GM21447 (cell line): ENCODE measurements at regions not wholly inside any gene's neighbourhood (a gene's known extent, or its start where the extent isn't known, plus 50 kb on each side); places are given as distances from the start of the nearest gene placed in this dataset.

Experiments used
- ATAC-seq: cut with Tn5 transposase; IDR thresholded peaks from one replicate; pipeline ENCODE4 v1.9.1; 2021; ENCODE audit not compliant: unreplicated experiment

- ATAC-seq = no peak
These were observed 1020.6 kb downstream of the XPNPEP1 start for GRCh38 chr10:108902619-108903285.

GRCh38 chr10:108901781-108902618, 1021.3 kb downstream of the XPNPEP1 start:
- no peak for ATAC-seq

DNA sequence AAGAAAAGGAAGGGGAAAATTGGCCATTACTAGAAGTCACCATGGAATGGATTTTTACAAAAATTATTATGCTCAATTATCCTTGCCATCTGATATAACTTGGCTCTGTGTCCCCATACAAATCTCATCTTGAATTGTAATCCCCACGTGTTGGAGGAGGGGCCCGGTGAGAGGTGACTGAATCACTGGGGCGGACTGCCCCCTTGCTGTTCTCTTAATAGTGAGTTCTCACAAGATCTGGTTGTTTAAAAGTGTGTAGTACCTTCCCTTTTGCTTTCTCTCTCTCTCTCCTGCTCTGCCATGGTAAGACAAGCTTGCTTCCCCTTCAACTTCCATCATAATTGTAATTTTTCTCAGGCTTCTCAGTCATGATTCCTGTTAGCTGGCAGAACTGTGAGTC, 1023.6 kb downstream of the XPNPEP1 start:
- no peak for ATAC-seq

DNA sequence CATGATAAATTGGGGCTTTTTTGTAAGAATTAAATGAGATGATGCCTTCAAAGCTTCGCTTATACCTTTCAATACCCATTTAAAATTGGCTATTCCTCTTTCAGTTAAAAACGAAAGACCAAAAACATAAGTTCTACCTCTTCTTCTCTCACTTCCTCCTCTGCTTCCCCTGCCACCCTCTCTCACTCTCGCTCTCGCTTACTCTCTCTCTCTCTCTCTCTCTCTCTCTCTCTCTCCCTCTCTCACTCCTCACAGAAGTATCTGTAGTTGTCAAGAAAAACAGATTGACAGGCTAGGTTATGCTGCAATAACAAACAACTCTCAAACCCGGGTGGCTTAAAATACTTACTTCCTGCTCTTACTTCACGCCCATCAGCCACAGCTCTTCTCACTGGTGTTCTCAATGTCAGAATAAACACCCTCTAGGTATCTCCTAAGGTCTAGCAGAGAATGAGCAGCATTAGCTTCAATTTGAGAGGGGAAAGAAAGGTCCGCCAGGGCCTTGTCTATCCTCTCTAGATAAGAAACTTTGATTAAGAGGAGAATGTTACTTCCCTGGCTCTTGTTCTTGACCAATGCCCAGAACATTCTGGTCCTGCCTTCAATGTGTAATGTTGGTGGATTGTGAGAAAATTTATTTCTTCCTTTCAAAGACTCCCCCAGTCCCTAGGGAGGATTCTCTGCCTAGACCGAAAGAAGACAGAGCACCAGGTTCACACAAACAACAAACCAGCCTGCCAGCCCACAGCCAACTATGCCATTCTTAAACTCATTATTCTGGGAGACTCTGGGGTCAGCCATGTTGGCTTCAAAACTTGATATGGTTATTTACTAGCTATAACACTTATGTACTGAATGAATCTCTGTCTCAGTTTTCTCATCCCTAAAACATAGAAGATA, 1028.7 kb downstream of the XPNPEP1 start:
- ATAC-seq = peak; percentile 96

GRCh38 chr10:108877095-108877561, 1046.2 kb downstream of the XPNPEP1 start:
- ATAC-seq = no peak

DNA sequence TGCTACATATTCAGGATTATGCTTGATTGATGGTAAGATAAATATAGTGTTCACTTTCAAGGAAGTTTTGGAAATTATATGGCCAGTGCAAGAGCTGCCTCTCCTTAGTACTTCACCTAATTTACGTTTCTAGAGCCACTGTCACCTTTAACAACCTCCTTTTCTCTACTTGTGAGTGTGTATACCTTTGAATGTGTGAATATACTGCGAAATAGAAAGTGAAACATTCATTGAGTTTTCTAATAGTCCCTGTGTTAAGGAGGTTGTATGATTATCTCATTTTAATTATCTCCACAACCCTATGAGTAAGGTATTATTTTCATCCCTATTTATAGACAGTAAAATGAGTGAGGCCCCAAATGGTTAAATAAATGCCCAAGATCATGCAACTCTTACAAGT, 1050.5 kb downstream of the XPNPEP1 start:
- ATAC-seq = no peak

DNA sequence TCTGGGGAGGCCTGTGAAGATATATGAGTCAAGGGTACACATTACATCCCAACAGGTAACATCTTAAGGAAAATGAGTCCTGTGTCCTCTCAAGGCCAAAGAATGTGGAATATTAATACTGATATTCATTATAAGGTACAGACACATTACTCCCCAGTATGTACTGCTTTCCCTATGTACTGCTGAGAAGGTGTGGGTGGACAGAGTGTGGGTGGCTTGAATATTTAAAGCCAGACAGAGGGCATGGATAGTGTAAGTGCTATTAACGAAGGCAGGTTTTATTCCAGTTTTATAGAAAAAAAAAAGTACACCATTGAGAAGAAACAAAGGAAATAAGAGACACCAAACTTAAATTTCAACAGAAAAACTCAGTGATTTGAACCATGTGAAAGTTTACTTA, 1054.4 kb downstream of the XPNPEP1 start:
- no peak for ATAC-seq

- no peak for ATAC-seq
These were observed 1060.5 kb downstream of the XPNPEP1 start for GRCh38 chr10:108862676-108863350.

DNA sequence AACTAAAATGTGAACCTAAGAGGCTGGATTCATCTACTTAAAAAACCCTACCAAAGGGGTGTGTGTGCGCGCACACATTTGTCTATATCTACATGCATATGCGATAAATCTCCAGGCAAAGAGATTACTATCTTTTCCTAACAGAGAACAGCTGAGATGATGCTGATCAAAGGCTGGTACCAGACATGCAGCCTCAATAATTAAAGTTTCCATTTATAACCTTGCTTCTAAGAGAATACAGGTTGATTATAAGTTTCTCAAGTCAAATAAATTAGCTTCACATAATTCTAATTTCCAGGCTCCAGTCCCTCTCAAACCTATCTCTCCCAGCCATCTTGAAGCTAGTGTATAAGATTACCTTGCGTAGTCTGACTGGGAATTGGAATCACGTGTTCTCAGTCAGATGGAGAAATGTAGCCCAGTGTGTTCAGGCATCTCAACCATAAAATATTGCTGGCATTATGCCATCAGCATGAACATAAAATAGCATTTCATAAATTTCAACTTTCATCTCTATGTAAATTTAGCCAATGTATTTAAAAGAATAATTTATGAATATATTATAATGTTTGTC, 1062.0 kb downstream of the XPNPEP1 start:
- no peak for ATAC-seq

DNA sequence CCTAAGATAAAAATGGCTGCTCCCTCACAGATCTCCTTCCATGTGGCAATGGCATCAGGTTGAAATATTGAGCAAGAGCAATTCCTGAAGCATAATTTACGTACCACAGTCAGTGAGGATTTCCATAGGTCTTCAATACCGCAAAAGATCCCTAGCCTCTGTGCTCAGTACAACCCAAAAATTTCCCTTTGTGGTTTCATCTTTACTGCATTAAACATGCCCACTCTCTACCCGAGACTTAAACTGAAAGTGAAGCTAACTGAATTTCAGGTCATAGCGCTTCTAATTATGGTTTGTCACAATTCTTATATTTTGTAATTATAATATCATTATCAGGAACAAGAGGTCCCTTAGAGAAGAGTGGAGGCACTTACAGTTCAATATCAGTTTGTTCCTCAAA, 1071.1 kb downstream of the XPNPEP1 start:
- ATAC-seq = peak; percentile 82

GRCh38 chr10:108850138-108850854, 1073.0 kb downstream of the XPNPEP1 start:
- peak; percentile 84 for ATAC-seq

- ATAC-seq = no peak
These were observed 1073.6 kb downstream of the XPNPEP1 start for GRCh38 chr10:108849688-108850087.

DNA sequence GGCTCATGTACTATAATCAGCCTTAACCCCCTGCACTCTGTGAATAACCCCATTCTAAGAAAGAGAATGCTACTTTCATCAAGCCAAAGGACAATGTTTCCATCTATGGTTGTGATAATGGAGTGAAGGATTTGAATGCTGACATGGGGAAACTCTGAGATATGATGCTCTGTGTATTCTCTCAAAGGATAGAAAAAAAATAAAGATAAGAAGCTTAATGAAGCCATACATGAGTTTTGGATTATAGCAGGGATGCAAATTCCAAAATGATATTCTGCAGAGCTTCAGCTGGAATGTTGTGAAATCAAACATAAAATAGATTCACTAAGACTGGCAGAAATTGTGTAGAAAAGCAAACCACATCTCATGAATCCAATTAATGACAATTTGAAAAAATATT, 1074.1 kb downstream of the XPNPEP1 start:
- no peak for ATAC-seq

DNA sequence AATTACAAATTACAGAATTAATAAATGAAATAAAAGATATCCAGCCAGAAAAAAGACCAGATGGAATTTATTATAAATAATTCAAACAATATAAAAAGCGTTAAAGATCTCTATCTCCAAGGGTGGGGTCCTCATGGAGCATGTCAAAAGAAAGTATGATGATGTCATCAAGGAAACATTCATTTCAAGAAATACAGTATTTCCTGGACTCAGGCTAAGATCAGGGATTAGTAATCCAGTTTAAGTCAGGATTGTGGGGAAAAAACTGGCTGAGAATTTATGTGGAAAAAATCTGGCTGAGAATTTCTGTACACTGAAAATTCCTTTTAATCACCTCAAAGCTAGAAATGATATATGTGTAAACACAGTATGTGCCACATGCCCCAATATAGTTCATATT, 1075.3 kb downstream of the XPNPEP1 start:
- ATAC-seq = no peak

DNA sequence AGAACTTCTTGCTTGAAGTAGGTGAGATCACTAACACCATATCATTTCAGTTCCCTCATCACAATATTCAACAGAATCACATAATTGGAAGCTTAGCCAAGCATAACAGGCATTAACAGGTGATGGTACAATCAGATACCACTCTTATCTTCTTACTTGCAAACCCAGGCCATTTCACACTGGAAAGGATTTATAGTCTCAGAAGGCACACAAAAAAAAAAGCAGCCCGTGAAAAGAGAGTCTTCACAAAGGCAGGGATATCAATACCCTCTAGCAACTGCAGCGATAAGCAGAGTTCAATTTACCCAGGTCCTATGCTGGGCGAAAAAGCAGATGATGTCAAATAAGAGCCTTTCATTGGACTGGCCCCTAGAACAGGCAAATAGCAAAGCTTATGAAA, 1082.4 kb downstream of the XPNPEP1 start:
- no peak for ATAC-seq

GRCh38 chr10:108836362-108836761, 1086.9 kb downstream of the XPNPEP1 start:
- ATAC-seq = no peak

- ATAC-seq = no peak
These were observed 1101.3 kb downstream of the XPNPEP1 start for GRCh38 chr10:108822026-108822425.

GRCh38 chr10:108819302-108819701, 1104.0 kb downstream of the XPNPEP1 start:
- ATAC-seq = no peak

- no peak for ATAC-seq
These were observed 1105.7 kb downstream of the XPNPEP1 start for GRCh38 chr10:108817584-108817983.

DNA sequence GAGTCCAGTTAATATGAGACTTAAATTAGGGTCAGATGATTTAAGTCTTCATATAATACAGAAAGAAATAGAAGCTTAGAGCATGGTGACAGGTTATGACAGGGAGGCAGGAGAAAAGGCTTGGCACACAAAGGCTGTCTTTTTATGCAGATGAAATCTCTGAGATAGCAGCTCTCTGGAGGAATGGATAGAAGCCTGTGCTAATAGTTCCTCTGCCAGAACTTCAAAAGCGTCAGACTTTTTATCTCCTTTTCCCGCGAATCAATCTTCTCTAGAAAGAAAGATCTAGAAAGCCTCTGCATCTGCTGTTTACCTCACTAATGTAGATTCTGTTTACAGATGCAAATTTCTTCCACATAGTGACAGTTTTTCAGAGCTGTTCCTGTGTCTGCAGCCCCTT, 1106.2 kb downstream of the XPNPEP1 start:
- no peak for ATAC-seq
